H4 (cell line): ENCODE measurements at regions not wholly inside any gene's neighbourhood (a gene's known extent, or its start where the extent isn't known, plus 50 kb on each side); places are given as distances from the start of the nearest gene placed in this dataset.
"Not testable (repeated sequence)": the region's sequence is repeated elsewhere in the genome, so short reads cannot be mapped to it uniquely, and the experiment has no call there.

Experiments used
- DNase-seq: peaks from one replicate; pipeline ENCODE4 v3.0.0-alpha.2; 2015; ENCODE audit warnings: low spot score

DNA sequence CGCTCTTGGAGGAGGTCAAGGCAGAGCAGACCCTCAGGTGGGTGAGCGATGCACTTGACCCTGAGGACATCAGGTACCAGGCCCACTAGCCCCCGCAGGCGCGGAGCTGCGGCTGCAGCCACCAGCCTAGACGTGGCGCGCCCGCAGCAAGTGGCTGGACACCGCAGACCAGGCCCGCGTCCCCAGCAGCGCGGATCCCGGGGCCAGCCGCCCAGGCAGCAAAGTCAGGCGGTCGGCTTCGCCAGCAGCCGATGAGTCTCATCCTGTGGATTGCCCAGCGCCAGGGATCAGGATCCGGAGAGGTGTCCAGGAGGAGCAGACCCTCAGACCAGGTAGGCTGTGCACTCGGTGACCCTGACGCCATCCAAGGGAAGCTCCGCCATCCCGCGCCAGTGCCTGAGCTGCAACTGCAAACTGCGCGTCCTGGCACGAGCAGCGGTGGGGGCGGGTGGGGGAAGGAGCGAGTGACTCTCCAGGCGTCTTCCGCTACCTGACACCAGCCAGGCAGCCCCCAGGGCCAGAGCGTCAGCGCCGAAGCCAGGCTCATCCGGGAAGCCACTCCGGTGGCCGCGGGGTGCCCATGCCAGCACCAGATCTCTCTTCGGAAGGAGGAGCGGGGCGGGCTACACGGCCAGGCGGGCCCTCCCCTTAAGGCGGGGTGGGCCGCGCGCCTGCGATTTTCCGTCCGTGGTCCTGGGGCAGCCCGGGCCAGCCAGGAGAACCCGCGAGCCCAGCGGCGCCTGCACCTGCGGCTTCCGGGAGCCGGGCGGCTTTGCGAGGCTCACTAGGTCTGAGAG, 92.6 kb upstream of the THOC3 start:
- DNase-seq = not testable (repeated sequence)

DNA sequence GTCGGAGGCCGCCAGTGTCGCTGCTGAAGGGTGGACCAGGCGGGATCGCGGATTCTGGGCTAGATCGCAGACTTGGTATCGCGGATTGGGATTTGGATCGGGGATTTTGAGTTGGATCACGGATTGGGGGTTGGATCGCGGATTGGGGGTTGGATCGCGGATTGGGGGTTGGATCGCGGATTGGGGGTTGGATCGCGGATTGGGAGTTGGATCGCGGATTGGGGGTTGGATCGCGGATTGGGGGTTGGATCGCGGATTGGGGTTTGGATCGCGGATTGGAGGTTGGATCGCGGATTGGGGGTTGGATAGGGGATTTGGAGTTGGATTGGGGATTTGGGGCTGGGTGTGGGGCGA, 93.1 kb upstream of the THOC3 start:
- not testable (repeated sequence) for DNase-seq

DNA sequence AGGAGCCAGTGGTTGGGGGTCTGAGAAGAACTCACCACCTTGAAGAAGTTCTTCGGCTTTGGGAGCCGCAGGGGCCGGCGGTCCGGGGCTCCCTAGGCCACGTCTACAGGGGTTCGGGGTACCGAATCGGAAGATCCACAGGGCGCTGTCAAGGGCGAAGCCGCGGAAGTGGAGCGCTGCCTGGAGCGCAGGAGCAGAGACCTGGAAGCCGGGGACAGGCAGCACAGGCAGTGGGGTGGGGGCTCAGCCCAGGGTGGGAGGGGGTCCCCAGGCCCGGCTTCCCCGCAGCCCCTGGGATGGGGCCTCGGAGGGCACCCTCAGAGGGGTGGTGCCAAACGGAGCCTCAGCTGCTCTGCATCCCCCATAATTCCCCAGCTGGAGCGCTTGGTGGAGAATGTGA, 93.5 kb upstream of the THOC3 start:
- not testable (repeated sequence) for DNase-seq

DNA sequence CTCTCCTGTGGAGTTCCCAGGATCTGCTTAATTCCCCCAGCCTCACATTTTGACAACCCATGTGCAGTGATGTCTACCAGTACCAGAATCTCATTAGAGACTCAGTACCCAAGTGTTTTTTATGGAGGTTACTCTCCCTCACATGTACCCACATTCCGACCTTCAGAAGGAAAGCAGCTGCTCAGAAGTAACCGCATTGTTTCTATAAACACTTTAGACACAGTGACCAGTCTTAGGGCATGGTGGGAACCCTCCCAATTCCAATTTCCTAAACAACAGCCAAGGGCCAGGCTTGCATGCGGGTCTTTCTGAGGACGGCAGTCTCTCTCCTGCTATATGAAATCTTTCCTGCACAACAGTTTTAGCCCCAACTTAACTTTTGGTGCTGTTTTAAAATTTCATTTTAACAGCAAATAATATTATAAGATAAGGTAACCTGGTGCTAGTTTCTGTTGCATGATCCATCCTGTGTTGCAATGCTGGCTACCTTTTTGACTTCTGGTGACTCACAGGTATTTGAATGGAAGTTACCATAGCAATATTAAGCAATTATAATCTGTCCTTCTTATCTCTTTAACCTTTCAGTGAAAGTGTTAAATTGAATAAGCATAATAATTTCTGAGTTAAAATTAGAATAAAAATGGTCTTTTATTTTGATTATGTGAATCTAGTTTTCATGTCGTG, 98.3 kb upstream of the THOC3 start:
- DNase-seq = not testable (repeated sequence)

DNA sequence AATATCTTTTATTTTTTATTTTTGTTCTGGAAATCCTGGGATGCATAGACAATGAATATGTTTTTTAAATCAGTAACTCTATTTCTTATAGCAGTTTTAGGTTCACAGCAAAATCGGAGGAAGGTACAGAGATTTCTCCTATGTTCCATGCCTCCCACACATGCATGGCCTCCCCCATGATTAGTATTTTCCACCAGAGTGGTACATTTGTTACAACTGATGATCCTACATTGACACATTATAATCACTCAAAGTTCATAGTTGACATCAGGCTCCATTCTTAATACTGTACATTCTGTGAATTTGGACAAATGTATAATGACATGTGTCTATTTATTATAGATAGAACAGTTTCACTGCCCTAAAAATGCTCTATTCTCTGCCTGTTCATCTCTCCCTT, 99.0 kb upstream of the THOC3 start:
- DNase-seq = not testable (repeated sequence)

- not testable (repeated sequence) for DNase-seq
Observed at GRCh38 chr5:176067948-176068347, 99.8 kb upstream of the THOC3 start.

GRCh38 chr5:176073996-176074571, 106.0 kb upstream of the THOC3 start:
- not testable (repeated sequence) for DNase-seq

DNA sequence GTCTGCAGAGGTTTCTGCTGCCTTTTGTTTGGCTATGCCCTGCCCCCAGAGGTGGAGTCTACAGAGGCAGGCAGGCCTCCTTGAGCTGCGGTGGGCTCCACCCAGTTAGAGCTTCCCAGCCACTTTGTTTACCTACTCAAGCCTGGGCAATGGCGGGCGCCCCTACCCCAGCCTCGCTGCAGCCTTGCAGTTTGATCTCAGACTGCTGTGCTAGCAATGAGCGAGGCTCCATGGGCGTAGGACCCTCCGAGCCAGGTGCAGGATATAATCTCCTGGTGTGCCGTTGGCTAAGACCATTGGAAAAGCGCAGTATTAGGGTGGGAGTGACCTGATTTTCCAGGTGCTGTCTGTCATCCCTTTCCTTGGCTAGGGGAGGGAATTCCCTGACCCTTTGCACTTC, 115.6 kb upstream of the THOC3 start:
- DNase-seq = not testable (repeated sequence)

- DNase-seq = not testable (repeated sequence)
Observed at GRCh38 chr5:176103083-176103482, 135.0 kb upstream of the THOC3 start.

DNA sequence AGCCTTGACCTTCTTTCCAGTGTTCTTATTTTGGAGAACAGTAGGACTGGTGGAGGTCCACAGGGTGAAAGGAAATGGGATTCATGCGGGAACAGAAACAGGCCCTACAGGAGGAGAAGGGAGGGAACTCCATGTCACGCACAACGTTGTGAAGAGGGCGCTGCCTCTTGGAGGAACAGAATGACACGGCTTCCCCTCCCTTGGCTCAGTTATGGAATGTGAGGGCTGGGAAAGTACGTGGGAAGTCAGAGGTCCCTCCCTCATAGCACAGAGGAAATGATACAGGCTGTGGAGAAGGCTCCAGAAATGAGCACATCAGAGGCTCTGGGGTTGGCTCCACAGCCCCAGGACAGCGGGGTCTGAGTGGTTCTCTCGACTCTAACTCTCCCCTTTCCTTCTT, 125.3 kb upstream of the SIMC1 start:
- not testable (repeated sequence) for DNase-seq

- DNase-seq = not testable (repeated sequence)
Observed at GRCh38 chr5:176113673-176114335, 124.4 kb upstream of the SIMC1 start.

- DNase-seq = not testable (repeated sequence)
Observed at GRCh38 chr5:176114825-176115224, 123.4 kb upstream of the SIMC1 start.

GRCh38 chr5:176117699-176118238, 120.5 kb upstream of the SIMC1 start:
- not testable (repeated sequence) for DNase-seq

GRCh38 chr5:176122361-176122760, 115.9 kb upstream of the SIMC1 start:
- DNase-seq = not testable (repeated sequence)

DNA sequence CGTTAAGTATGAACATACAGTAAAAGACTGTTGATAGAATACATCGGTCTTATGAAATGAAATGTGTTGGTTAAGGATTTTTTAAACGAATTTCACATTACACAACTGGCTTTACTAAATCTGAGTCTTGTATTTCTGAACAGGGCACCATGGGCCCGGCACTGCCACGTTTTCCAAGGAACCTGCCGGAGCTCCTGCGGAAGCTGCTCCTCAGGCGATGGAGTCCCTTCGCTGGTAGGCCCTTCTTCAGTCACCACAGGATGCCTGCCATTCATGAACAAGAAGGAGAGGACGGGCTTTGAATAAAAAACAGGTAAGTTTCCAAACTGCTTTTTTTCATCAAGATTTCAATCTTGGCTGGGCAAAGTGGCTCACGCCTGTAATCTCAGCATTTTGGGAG, 114.1 kb upstream of the SIMC1 start:
- not testable (repeated sequence) for DNase-seq

- no peak for DNase-seq
Observed at GRCh38 chr5:176131771-176132170, 106.5 kb upstream of the SIMC1 start.

DNA sequence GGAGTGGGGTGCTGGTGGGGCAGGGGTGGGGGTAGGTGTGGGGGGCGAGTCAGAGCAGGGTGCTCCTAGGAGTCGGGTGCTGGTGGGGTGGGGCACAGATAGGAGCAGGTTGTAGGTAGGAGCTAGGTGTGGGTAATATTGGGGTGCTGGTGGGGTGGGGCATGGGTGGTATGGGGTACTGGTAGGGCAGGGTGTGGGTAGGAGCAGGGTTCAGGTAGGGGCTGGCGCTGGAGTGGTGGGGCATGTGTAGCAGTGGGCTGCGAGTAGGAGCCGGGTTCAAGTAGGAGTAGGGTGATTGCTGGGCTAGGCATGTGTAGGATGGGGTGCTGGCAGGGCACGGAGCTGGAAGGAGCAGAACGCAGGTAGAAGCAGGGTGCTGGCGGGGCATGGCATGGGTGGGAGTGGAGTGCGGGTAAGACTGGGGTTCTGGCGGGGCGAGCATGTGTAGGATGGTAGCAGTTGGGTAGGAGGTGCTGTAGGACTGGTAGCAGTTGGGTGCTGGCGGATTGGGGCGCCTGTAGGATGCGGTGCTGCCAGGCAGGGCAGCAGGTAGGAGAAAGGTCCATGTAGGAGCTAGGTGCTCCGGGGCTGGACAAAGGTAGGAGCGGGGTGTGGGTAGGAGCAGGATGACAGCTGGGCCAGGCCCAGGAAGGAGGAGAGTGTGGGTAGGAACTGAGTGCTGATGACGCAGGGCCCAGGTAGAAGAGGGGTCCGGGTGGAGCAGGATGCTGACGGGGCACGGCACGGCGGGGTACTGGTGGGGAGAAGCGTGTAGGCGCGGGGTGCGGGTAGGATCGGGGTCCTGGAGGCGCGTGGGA, 105.5 kb upstream of the SIMC1 start:
- DNase-seq = no peak

- no peak for DNase-seq
Observed at GRCh38 chr5:176133289-176133870, 104.8 kb upstream of the SIMC1 start.

DNA sequence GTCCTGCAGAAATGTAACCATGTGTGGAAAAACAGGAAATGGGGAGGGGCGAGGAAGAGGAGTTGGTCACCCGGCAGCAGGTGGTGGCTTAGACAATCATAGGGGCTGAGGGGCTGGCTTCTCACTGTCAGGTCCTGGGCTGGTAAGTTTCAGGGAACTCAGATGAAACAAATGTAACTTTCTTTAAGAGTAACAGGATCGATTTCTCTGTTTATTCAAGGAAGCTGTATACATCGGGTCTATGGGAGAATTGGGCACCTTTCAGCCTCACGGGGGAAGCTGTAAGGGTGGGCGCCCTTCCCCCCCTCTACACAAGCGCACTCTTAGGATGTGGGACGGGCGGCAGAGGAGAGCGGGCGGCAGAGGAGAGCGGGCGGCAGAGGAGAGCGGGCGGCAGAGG, 104.3 kb upstream of the SIMC1 start:
- DNase-seq = no peak

DNA sequence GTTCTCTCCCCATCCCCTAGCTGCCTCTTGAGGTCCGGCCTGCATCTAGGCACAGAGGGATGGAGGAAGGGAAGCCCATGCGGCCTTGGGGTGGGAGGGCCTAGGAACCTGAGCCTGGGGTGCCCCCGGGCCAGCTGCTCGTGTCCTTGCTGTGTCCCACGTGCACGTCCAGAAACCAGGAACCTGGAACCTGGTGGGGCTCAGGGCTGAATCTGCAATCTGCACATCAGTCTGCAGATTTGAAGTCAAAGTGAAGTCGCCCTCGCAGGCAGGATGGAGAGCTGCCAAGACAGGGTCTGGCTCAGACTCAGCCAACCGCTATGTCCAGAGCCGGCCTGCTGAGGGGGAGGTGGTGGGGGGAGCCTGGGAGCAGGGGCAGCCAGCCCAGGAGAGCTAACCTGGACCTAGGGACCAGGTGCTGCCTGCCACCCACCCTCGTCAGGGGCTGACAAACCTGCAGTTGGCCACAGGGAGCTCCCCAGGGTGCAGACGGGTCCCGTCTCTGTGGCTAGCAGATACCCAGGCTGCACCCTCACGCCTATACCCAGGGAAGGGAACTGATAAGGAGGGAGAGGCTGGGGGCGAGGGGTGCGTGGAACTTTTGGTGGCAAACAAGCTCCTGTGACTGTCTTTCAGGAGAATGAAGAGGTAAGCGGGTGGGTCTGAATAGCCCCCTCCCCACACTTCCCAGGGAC, 103.5 kb upstream of the SIMC1 start:
- DNase-seq = no peak
